HG03103 (cell line): ENCODE measurements at regions not wholly inside any gene's neighbourhood (a gene's known extent, or its start where the extent isn't known, plus 50 kb on each side); places are given as distances from the start of the nearest gene placed in this dataset.

ENCODE experiments used
- ATAC-seq: cut with Tn5 transposase; IDR thresholded peaks from one replicate; pipeline ENCODE4 v1.9.1; 2021; ENCODE audit warnings: low read depth; ENCODE audit not compliant: unreplicated experiment

- no peak for ATAC-seq
Measured at GRCh38 chr21:15415541-15416261, 314.1 kb upstream of the USP25 start.

- no peak for ATAC-seq
Measured at GRCh38 chr21:15421441-15421881, 308.3 kb upstream of the USP25 start.

- ATAC-seq: no peak
Measured at GRCh38 chr21:15421947-15422346, 307.8 kb upstream of the USP25 start.

GRCh38 chr21:15422783-15423182 lies 307.0 kb upstream of the USP25 start:
- ATAC-seq: no peak

GRCh38 chr21:15423676-15424445 lies 305.9 kb upstream of the USP25 start:
- ATAC-seq: no peak

- ATAC-seq: no peak
Measured at GRCh38 chr21:15425049-15425448, 304.7 kb upstream of the USP25 start.

GRCh38 chr21:15430023-15430422 lies 299.8 kb upstream of the USP25 start:
- no peak for ATAC-seq

GRCh38 chr21:15430577-15430976 lies 299.2 kb upstream of the USP25 start:
- no peak for ATAC-seq

GRCh38 chr21:15431053-15431452 lies 298.7 kb upstream of the USP25 start:
- no peak for ATAC-seq

GRCh38 chr21:15433091-15433490 lies 296.7 kb upstream of the USP25 start:
- no peak for ATAC-seq

- no peak for ATAC-seq
Measured at GRCh38 chr21:15434163-15434905, 295.4 kb upstream of the USP25 start.

GRCh38 chr21:15436031-15436430 lies 293.8 kb upstream of the USP25 start:
- no peak for ATAC-seq

GRCh38 chr21:15437883-15438282 lies 291.9 kb upstream of the USP25 start:
- ATAC-seq: peak; percentile 81

- ATAC-seq: no peak
Measured at GRCh38 chr21:15439726-15440125, 290.1 kb upstream of the USP25 start.

GRCh38 chr21:15441060-15441493 lies 288.7 kb upstream of the USP25 start:
- no peak for ATAC-seq

- ATAC-seq: no peak
Measured at GRCh38 chr21:15441992-15442391, 287.8 kb upstream of the USP25 start.

- ATAC-seq: no peak
Measured at GRCh38 chr21:15442743-15443469, 286.9 kb upstream of the USP25 start.

- ATAC-seq: no peak
Measured at GRCh38 chr21:15443740-15444117, 286.1 kb upstream of the USP25 start.

- ATAC-seq: no peak
Measured at GRCh38 chr21:15444118-15444960, 285.4 kb upstream of the USP25 start.

- ATAC-seq: peak; percentile 91
Measured at GRCh38 chr21:15445327-15445726, 284.5 kb upstream of the USP25 start.
